ENCODE measurements at regions not wholly inside any gene's neighbourhood (a gene's known extent, or its start where the extent isn't known, plus 50 kb on each side); places are given as distances from the start of the nearest gene placed in this dataset.

DNA sequence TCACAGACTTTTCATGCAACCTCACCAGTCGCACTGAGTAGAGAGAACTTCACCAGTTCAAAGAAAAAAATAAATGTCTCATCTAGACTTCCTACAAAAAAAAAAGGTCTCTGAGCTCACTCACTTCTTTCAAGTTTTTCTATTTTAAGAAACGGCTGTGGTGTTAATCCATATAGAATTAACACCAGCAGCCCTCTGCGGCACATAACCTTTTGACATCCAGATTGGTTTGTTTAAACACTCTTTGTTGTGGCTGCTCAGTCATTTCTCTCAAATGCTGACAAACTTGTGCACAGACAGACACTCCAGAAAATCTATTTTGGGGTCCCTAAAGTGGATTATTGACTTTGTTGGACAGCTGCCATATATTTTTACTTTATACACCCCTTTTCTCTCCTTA, 874.9 kb downstream of the EFNB2 start:
- Histone ChIP-seq H3K27me3 (ENCODE audit: control insufficient read depth, insufficient read depth, low read length) (no peaks in the 10 kb centered on the region), H3K9me3 (ENCODE audit: control insufficient read depth in 2 of 2, low read length in 2 of 2) (no peaks in the 10 kb centered on the region), H3K36me3 (ENCODE audit: control insufficient read depth, insufficient read depth, low read length) (no peaks in the 10 kb centered on the region), H3K27ac (ENCODE audit: insufficient read depth, low read length, poor library complexity, severe bottlenecking) (no peak overlapping the region), H3K4me1 (ENCODE audit: control insufficient read depth, insufficient read depth, low read length, poor library complexity, severe bottlenecking) (no peaks in the 10 kb centered on the region), H3K4me3 (ENCODE audit: low read depth, low read length) (no peak overlapping the region)
- H3K4me3 Mint-ChIP-seq, result no peak overlapping the region
- DNase-seq, result no peak
- H3K27ac Mint-ChIP-seq, result no peak overlapping the region
- ATAC-seq (ENCODE audit: low read depth in 2 of 2), result no peak
- H3K9me3 Mint-ChIP-seq, result peaks cover 0 to 11% (median 2%) of the 10 kb centered on the region in 7 donors
- no peaks in the 10 kb centered on the region for H3K27me3 Mint-ChIP-seq
- no peaks in the 10 kb centered on the region for H3K36me3 Mint-ChIP-seq
- no peaks in the 10 kb centered on the region for H3K4me1 Mint-ChIP-seq

DNA sequence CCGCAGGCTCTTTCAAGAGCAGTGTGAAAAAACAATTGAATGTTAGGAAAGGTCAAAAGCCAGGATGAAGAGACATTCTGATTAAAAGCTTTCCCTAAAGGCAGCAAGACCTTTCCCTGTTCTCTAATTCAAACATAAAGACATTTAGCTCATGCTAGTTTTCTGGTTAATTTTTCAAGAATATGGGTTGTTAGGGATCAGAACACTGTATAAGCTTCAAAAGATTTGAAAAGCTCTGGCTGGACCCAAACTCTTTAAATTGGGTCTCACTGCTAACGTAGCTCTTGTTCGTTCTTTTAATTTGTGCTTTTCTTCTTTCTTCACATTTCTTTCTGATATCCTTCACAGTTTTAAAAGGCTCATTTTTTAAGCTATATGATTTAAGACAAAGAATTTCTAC, 877.0 kb downstream of the EFNB2 start:
- Mint-ChIP-seq H3K27ac (no peak overlapping the region), H3K9me3 (peaks cover 0 to 8% (median 3%) of the 10 kb centered on the region in 7 donors), H3K27me3 (no peaks in the 10 kb centered on the region), H3K4me3 (no peak overlapping the region), H3K4me1 (no peaks in the 10 kb centered on the region), H3K36me3 (no peaks in the 10 kb centered on the region)
- H3K9me3 ChIP-seq (ENCODE audit: control insufficient read depth in 2 of 2, low read length in 2 of 2), result no peaks in the 10 kb centered on the region
- no peak for ATAC-seq (ENCODE audit: low read depth in 2 of 2)
- no peak overlapping the region for H3K4me3 ChIP-seq (ENCODE audit: low read depth, low read length)
- no peaks in the 10 kb centered on the region for H3K27me3 ChIP-seq (ENCODE audit: control insufficient read depth, insufficient read depth, low read length)
- no peak for DNase-seq
- no peak overlapping the region for H3K27ac ChIP-seq (ENCODE audit: insufficient read depth, low read length, poor library complexity, severe bottlenecking)
- H3K36me3 ChIP-seq (ENCODE audit: control insufficient read depth, insufficient read depth, low read length), result no peaks in the 10 kb centered on the region
- no peaks in the 10 kb centered on the region for H3K4me1 ChIP-seq (ENCODE audit: control insufficient read depth, insufficient read depth, low read length, poor library complexity, severe bottlenecking)

DNA sequence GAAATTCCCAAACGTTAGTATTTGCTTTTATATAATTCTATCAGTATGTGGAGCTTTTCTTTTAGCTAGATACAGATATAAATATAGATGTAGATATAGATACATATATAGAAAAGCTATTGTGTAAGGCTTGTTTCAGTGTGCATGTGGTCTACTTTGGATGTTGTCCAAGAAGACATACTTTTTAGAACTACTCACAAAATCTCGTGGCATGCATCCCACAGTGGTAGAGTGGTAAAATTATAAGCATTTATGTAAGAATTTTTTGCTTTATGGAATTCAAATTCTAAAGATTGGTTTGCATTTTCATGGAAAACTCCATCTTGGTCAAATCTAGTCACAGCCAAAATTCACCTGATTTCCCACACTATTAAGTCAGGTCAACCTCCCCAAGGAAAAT, 880.4 kb downstream of the EFNB2 start:
- no peaks in the 10 kb centered on the region for H3K27me3 Mint-ChIP-seq
- H3K4me1 ChIP-seq (ENCODE audit: control insufficient read depth, insufficient read depth, low read length, poor library complexity, severe bottlenecking), result no peaks in the 10 kb centered on the region
- no peak overlapping the region for H3K4me3 ChIP-seq (ENCODE audit: low read depth, low read length)
- H3K4me3 Mint-ChIP-seq, result no peak overlapping the region
- H3K36me3 ChIP-seq (ENCODE audit: control insufficient read depth, insufficient read depth, low read length), result no peaks in the 10 kb centered on the region
- DNase-seq (no peak), ATAC-seq (ENCODE audit: low read depth in 2 of 2) (no peak)
- no peak overlapping the region for H3K27ac Mint-ChIP-seq
- no peaks in the 10 kb centered on the region for H3K27me3 ChIP-seq (ENCODE audit: control insufficient read depth, insufficient read depth, low read length)
- no peak overlapping the region for H3K27ac ChIP-seq (ENCODE audit: insufficient read depth, low read length, poor library complexity, severe bottlenecking)
- no peaks in the 10 kb centered on the region for H3K9me3 ChIP-seq (ENCODE audit: control insufficient read depth in 2 of 2, low read length in 2 of 2)
- H3K4me1 Mint-ChIP-seq, result no peaks in the 10 kb centered on the region
- peaks cover 3 to 13% (median 5%) of the 10 kb centered on the region in 7 donors for H3K9me3 Mint-ChIP-seq
- H3K36me3 Mint-ChIP-seq, result no peaks in the 10 kb centered on the region

- H3K4me1 ChIP-seq (ENCODE audit: control insufficient read depth, insufficient read depth, low read length, poor library complexity, severe bottlenecking), result no peaks in the 10 kb centered on the region
- no peak overlapping the region for H3K4me3 ChIP-seq (ENCODE audit: low read depth, low read length)
- no peaks in the 10 kb centered on the region for H3K36me3 ChIP-seq (ENCODE audit: control insufficient read depth, insufficient read depth, low read length)
- H3K4me1 Mint-ChIP-seq, result no peaks in the 10 kb centered on the region
- H3K27me3 Mint-ChIP-seq, result no peaks in the 10 kb centered on the region
- no peak overlapping the region for H3K27ac ChIP-seq (ENCODE audit: insufficient read depth, low read length, poor library complexity, severe bottlenecking)
- ATAC-seq (ENCODE audit: low read depth in 2 of 2) (no peak), DNase-seq (no peak)
- H3K27ac Mint-ChIP-seq, result peak overlapping the region in 1 of 3 donors; percentile 81
- H3K27me3 ChIP-seq (ENCODE audit: control insufficient read depth, insufficient read depth, low read length), result no peaks in the 10 kb centered on the region
- no peak overlapping the region for H3K4me3 Mint-ChIP-seq
- H3K9me3 ChIP-seq (ENCODE audit: control insufficient read depth in 2 of 2, low read length in 2 of 2), result peaks cover 1 to 6% of the 10 kb centered on the region in 2 experiments
- H3K9me3 Mint-ChIP-seq, result peaks cover 0 to 20% (median 8%) of the 10 kb centered on the region in 7 donors
- H3K36me3 Mint-ChIP-seq, result no peaks in the 10 kb centered on the region
Observed at GRCh38 chr13:105643966-105644365, 891.5 kb downstream of the EFNB2 start.

- H3K4me1 ChIP-seq (ENCODE audit: control insufficient read depth, insufficient read depth, low read length, poor library complexity, severe bottlenecking), result no peaks in the 10 kb centered on the region
- no peaks in the 10 kb centered on the region for H3K36me3 Mint-ChIP-seq
- no peak overlapping the region for H3K27ac ChIP-seq (ENCODE audit: insufficient read depth, low read length, poor library complexity, severe bottlenecking)
- H3K27ac Mint-ChIP-seq, result no peak overlapping the region
- ATAC-seq (ENCODE audit: low read depth in 2 of 2), result no peak
- no peak overlapping the region for H3K4me3 ChIP-seq (ENCODE audit: low read depth, low read length)
- peaks cover 0 to 1% of the 10 kb centered on the region in 2 experiments for H3K9me3 ChIP-seq (ENCODE audit: control insufficient read depth in 2 of 2, low read length in 2 of 2)
- no peaks in the 10 kb centered on the region for H3K27me3 ChIP-seq (ENCODE audit: control insufficient read depth, insufficient read depth, low read length)
- H3K4me3 Mint-ChIP-seq, result no peak overlapping the region
- peaks cover 0 to 14% (median 6%) of the 10 kb centered on the region in 7 donors for H3K9me3 Mint-ChIP-seq
- no peaks in the 10 kb centered on the region for H3K36me3 ChIP-seq (ENCODE audit: control insufficient read depth, insufficient read depth, low read length)
- no peaks in the 10 kb centered on the region for H3K4me1 Mint-ChIP-seq
- DNase-seq, result no peak
- H3K27me3 Mint-ChIP-seq, result no peaks in the 10 kb centered on the region
Observed at GRCh38 chr13:105642511-105642958, 892.9 kb downstream of the EFNB2 start.

DNA sequence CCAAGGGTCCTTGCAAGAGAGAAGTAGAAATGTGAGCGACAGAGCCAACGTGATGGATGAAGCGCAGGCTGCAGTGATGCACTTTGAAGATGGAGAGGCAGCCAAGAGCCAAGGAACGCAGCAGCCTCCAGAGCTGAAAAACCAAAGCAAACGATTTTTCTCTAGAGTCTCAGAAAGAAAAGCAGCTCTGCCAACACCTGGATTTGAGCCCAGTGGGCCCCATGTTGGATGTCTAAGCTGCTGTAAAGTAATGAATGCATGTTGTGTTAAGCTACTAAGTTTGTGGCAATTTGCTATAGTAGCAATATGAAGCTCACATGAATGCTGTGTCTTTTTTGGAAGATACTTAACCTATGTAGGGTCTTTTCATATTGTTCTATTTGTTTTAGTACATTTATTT, 894.3 kb downstream of the EFNB2 start:
- H3K36me3 ChIP-seq (ENCODE audit: control insufficient read depth, insufficient read depth, low read length), result no peaks in the 10 kb centered on the region
- DNase-seq (no peak), ATAC-seq (ENCODE audit: low read depth in 2 of 2) (no peak)
- Mint-ChIP-seq H3K27me3 (no peaks in the 10 kb centered on the region), H3K4me3 (peak overlapping the region in 1 of 4 donors; percentile 29), H3K36me3 (no peaks in the 10 kb centered on the region), H3K4me1 (no peaks in the 10 kb centered on the region), H3K9me3 (peaks cover 0 to 18% (median 5%) of the 10 kb centered on the region in 7 donors), H3K27ac (no peak overlapping the region)
- peaks cover 0 to 1% of the 10 kb centered on the region in 2 experiments for H3K9me3 ChIP-seq (ENCODE audit: control insufficient read depth in 2 of 2, low read length in 2 of 2)
- no peak overlapping the region for H3K27ac ChIP-seq (ENCODE audit: insufficient read depth, low read length, poor library complexity, severe bottlenecking)
- H3K4me1 ChIP-seq (ENCODE audit: control insufficient read depth, insufficient read depth, low read length, poor library complexity, severe bottlenecking), result no peaks in the 10 kb centered on the region
- H3K4me3 ChIP-seq (ENCODE audit: low read depth, low read length), result no peak overlapping the region
- no peaks in the 10 kb centered on the region for H3K27me3 ChIP-seq (ENCODE audit: control insufficient read depth, insufficient read depth, low read length)

- H3K4me3 ChIP-seq (ENCODE audit: low read depth, low read length), result no peak overlapping the region
- Mint-ChIP-seq H3K4me1 (no peaks in the 10 kb centered on the region), H3K4me3 (no peak overlapping the region), H3K27ac (no peak overlapping the region), H3K9me3 (peaks cover 0 to 23% (median 8%) of the 10 kb centered on the region in 7 donors), H3K36me3 (no peaks in the 10 kb centered on the region), H3K27me3 (no peaks in the 10 kb centered on the region)
- no peaks in the 10 kb centered on the region for H3K4me1 ChIP-seq (ENCODE audit: control insufficient read depth, insufficient read depth, low read length, poor library complexity, severe bottlenecking)
- H3K27me3 ChIP-seq (ENCODE audit: control insufficient read depth, insufficient read depth, low read length), result no peaks in the 10 kb centered on the region
- no peak for DNase-seq
- H3K27ac ChIP-seq (ENCODE audit: insufficient read depth, low read length, poor library complexity, severe bottlenecking), result no peak overlapping the region
- H3K9me3 ChIP-seq (ENCODE audit: control insufficient read depth in 2 of 2, low read length in 2 of 2), result peaks cover 0 to 1% of the 10 kb centered on the region in 2 experiments
- H3K36me3 ChIP-seq (ENCODE audit: control insufficient read depth, insufficient read depth, low read length), result no peaks in the 10 kb centered on the region
- no peak for ATAC-seq (ENCODE audit: low read depth in 2 of 2)
Observed at GRCh38 chr13:105638426-105638825, 897.0 kb downstream of the EFNB2 start.

- no peaks in the 10 kb centered on the region for H3K4me1 Mint-ChIP-seq
- H3K27me3 ChIP-seq (ENCODE audit: control insufficient read depth, insufficient read depth, low read length), result no peaks in the 10 kb centered on the region
- no peaks in the 10 kb centered on the region for H3K36me3 ChIP-seq (ENCODE audit: control insufficient read depth, insufficient read depth, low read length)
- H3K4me1 ChIP-seq (ENCODE audit: control insufficient read depth, insufficient read depth, low read length, poor library complexity, severe bottlenecking), result no peaks in the 10 kb centered on the region
- ATAC-seq (ENCODE audit: low read depth in 2 of 2) (no peak), DNase-seq (no peak)
- peaks cover 0 to 2% of the 10 kb centered on the region in 2 experiments for H3K9me3 ChIP-seq (ENCODE audit: control insufficient read depth in 2 of 2, low read length in 2 of 2)
- H3K36me3 Mint-ChIP-seq, result no peaks in the 10 kb centered on the region
- H3K27ac Mint-ChIP-seq, result no peak overlapping the region
- H3K27me3 Mint-ChIP-seq, result no peaks in the 10 kb centered on the region
- peaks cover 2 to 16% (median 6%) of the 10 kb centered on the region in 7 donors for H3K9me3 Mint-ChIP-seq
- no peak overlapping the region for H3K4me3 Mint-ChIP-seq
- no peak overlapping the region for H3K4me3 ChIP-seq (ENCODE audit: low read depth, low read length)
- H3K27ac ChIP-seq (ENCODE audit: insufficient read depth, low read length, poor library complexity, severe bottlenecking), result no peak overlapping the region
Observed at GRCh38 chr13:105634059-105634458, 901.4 kb downstream of the EFNB2 start.

All from CD4-positive, CD25-positive, alpha-beta regulatory T cell (primary cell).